ENCODE measurements at regions not wholly inside any gene's neighbourhood (a gene's known extent, or its start where the extent isn't known, plus 50 kb on each side); places are given as distances from the start of the nearest gene placed in this dataset.

GRCh38 chr6:134674562-134674961 is 275.3 kb downstream of the ALDH8A1 start:
- Histone ChIP-seq H3K4me3 (no peak overlapping the region), H3K36me3 (no peaks in the 10 kb centered on the region), H3K27me3 (replicated peaks; ENCODE audit: insufficient read depth) (no peaks in the 10 kb centered on the region), H3K9me3 (no peaks in the 10 kb centered on the region), H3K27ac (no peak overlapping the region), H3K4me1 (replicated peaks) (no peaks in the 10 kb centered on the region)
- DNase-seq (ENCODE audit: low spot score), result no peak
- intact Hi-C loops (cut with DNase I), result no loop called here
- TF ChIP-seq POLR2A (IDR thresholded peaks at IDR 0.05) (no peak), CTCF (IDR thresholded peaks at IDR 0.05) (no peak), POLR2AphosphoS5 (IDR thresholded peaks at IDR 0.05) (no peak)
- WGBS, result 96% methylated on average over 2 of the region's 2 CpGs

- Histone ChIP-seq H3K36me3 (no peaks in the 10 kb centered on the region), H3K4me3 (no peak overlapping the region), H3K27me3 (replicated peaks; ENCODE audit: insufficient read depth) (no peaks in the 10 kb centered on the region), H3K27ac (no peak overlapping the region), H3K4me1 (replicated peaks) (no peaks in the 10 kb centered on the region), H3K9me3 (no peaks in the 10 kb centered on the region)
- TF ChIP-seq POLR2A (IDR thresholded peaks at IDR 0.05) (no peak), POLR2AphosphoS5 (IDR thresholded peaks at IDR 0.05) (no peak), CTCF (IDR thresholded peaks at IDR 0.05) (no peak)
- DNase-seq (ENCODE audit: low spot score), result no peak
- intact Hi-C loops (cut with DNase I), result no loop called here
Measured at GRCh38 chr6:134669485-134669884, 280.4 kb downstream of the ALDH8A1 start.

GRCh38 chr6:134667111-134667510 is 282.8 kb downstream of the ALDH8A1 start:
- no peaks in the 10 kb centered on the region for H3K9me3 ChIP-seq
- intact Hi-C loops (cut with DNase I), result no loop called here
- H3K27me3 ChIP-seq (replicated peaks; ENCODE audit: insufficient read depth), result no peaks in the 10 kb centered on the region
- no peak overlapping the region for H3K4me3 ChIP-seq
- no peak for TF ChIP-seq POLR2AphosphoS5 (IDR thresholded peaks at IDR 0.05)
- TF ChIP-seq CTCF (IDR thresholded peaks at IDR 0.05), result no peak
- TF ChIP-seq POLR2A (IDR thresholded peaks at IDR 0.05), result no peak
- no peaks in the 10 kb centered on the region for H3K4me1 ChIP-seq (replicated peaks)
- H3K27ac ChIP-seq, result no peak overlapping the region
- H3K36me3 ChIP-seq, result no peaks in the 10 kb centered on the region
- DNase-seq (ENCODE audit: low spot score), result no peak
- WGBS, result 91% methylated on average over 2 of the region's 2 CpGs

GRCh38 chr6:134666125-134666524 is 283.8 kb downstream of the ALDH8A1 start:
- 97% methylated on average over 2 of the region's 2 CpGs for WGBS
- DNase-seq (ENCODE audit: low spot score), result no peak
- no peaks in the 10 kb centered on the region for H3K36me3 ChIP-seq
- H3K27ac ChIP-seq, result no peak overlapping the region
- no peaks in the 10 kb centered on the region for H3K4me1 ChIP-seq (replicated peaks)
- no peaks in the 10 kb centered on the region for H3K9me3 ChIP-seq
- no peak overlapping the region for H3K4me3 ChIP-seq
- H3K27me3 ChIP-seq (replicated peaks; ENCODE audit: insufficient read depth), result no peaks in the 10 kb centered on the region
- no peak for TF ChIP-seq POLR2A (IDR thresholded peaks at IDR 0.05)
- TF ChIP-seq CTCF (IDR thresholded peaks at IDR 0.05), result no peak
- TF ChIP-seq POLR2AphosphoS5 (IDR thresholded peaks at IDR 0.05), result no peak
- intact Hi-C loops (cut with DNase I), result no loop called here

GRCh38 chr6:134665029-134665723 is 284.7 kb downstream of the ALDH8A1 start:
- no peak overlapping the region for H3K4me3 ChIP-seq
- H3K36me3 ChIP-seq, result no peaks in the 10 kb centered on the region
- no peak for TF ChIP-seq POLR2AphosphoS5 (IDR thresholded peaks at IDR 0.05)
- TF ChIP-seq POLR2A (IDR thresholded peaks at IDR 0.05), result no peak
- TF ChIP-seq CTCF (IDR thresholded peaks at IDR 0.05), result no peak
- no peaks in the 10 kb centered on the region for H3K27me3 ChIP-seq (replicated peaks; ENCODE audit: insufficient read depth)
- no peaks in the 10 kb centered on the region for H3K4me1 ChIP-seq (replicated peaks)
- no peaks in the 10 kb centered on the region for H3K9me3 ChIP-seq
- no peak overlapping the region for H3K27ac ChIP-seq
- no peak for DNase-seq (ENCODE audit: low spot score)
- WGBS, result 84% methylated on average over 10 of the region's 10 CpGs
- intact Hi-C loops (cut with DNase I), result no loop called here

Data from prostate gland (tissue), 2 donors.